Spleen (tissue), 7 donors: ENCODE measurements at regions not wholly inside any gene's neighbourhood (a gene's known extent, or its start where the extent isn't known, plus 50 kb on each side); places are given as distances from the start of the nearest gene placed in this dataset.

Source experiments
- POLR2A ChIP-seq, 3 donors: fragments of 450-650 bp; IDR thresholded peaks; one replicate each; pipeline ENCODE4 v1.5.1; 2017; ENCODE audit warnings: antibody characterized with exemption in 3 of 3, mild to moderate bottlenecking in 1 of 3
- POLR2AphosphoS5 ChIP-seq, 3 donors: sonication (generic); formaldehyde crosslinking; IDR thresholded peaks; one replicate each; pipeline ENCODE4 v1.5.1; 2017; ENCODE audit warnings: antibody characterized with exemption in 3 of 3
- TF ChIP-seq, protein P1 (sequence below), 11 experiments: fragments of 200-600 bp in 7 of 11; fragments of 450-650 bp in 4 of 11; sonication (generic) in 4 of 11; IDR thresholded peaks in 8 of 11; conservative IDR thresholded peaks in 3 of 11; 1 replicate in 7 of 11; 2 replicates in 4 of 11; pipeline versions ENCODE4 v1.4.0 to v1.8.0; 2016 to 2021; ENCODE audit warnings: antibody characterized with exemption in 11 of 11, inconsistent platforms in 4 of 11, mild to moderate bottlenecking in 1 of 11
- donor health status: DM: no; HTN: no; CAD: no; lungs with moderate emphysema.
- donor health status: DM: no; HTN: no; CAD: no.
- donor health status: DM: no; HTN: no; CAD: no.

DNA sequence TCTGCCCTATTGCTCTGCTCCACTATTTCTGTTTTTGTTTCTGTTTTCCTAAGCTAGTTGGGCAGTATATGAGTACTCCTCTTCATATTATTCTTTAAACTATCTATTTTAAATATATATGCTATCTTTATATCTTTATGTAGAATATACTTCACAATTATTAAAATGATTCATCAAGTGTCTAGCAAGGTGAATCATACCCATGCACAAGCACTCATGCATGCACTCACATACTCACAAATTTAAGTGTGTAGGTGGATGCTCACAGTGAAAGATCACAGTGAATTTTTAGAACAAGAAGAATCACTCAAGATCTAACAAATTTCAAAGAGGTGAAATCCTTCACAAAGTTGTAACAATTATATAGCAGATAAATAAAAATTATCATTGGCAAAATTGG is 435.6 kb upstream of the SLITRK5 start:
- TF ChIP-seq POLR2AphosphoS5 (IDR thresholded peaks at IDR 0.05) = no peak
- TF ChIP-seq, protein P1, sequence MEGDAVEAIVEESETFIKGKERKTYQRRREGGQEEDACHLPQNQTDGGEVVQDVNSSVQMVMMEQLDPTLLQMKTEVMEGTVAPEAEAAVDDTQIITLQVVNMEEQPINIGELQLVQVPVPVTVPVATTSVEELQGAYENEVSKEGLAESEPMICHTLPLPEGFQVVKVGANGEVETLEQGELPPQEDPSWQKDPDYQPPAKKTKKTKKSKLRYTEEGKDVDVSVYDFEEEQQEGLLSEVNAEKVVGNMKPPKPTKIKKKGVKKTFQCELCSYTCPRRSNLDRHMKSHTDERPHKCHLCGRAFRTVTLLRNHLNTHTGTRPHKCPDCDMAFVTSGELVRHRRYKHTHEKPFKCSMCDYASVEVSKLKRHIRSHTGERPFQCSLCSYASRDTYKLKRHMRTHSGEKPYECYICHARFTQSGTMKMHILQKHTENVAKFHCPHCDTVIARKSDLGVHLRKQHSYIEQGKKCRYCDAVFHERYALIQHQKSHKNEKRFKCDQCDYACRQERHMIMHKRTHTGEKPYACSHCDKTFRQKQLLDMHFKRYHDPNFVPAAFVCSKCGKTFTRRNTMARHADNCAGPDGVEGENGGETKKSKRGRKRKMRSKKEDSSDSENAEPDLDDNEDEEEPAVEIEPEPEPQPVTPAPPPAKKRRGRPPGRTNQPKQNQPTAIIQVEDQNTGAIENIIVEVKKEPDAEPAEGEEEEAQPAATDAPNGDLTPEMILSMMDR (IDR thresholded peaks at IDR 0.05 in 8 of 11, conservative IDR thresholded peaks at IDR 0.05 in 3 of 11) = no peak
- no peak for TF ChIP-seq POLR2A (IDR thresholded peaks at IDR 0.05)
